ENCODE measurements at regions not wholly inside any gene's neighbourhood (a gene's known extent, or its start where the extent isn't known, plus 50 kb on each side); places are given as distances from the start of the nearest gene placed in this dataset.
"Not testable (repeated sequence)": the region's sequence is repeated elsewhere in the genome, so short reads cannot be mapped to it uniquely, and the experiment has no call there.

DNA sequence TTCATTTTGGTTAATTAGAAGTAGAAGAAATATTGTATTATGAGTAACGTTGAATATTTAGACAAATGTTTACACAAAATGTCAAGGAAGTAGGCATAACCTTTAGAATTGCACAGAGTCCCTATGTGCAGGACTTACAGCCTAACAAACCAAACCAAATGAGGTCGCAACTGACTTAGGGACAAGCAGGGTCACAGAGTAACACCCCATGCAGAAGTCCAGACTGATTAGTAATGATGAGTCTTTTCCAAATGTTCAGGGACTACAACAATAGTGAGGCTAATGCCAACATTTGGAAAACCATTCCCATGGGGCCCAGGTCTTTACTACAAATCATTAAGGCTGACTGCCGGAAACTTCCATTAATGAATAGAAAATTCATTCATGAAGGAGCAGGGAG, 452.5 kb upstream of the CHAC2 start:
- Histone ChIP-seq H3K9ac (no peak overlapping the region), H3K4me3 (ENCODE audit: low read depth, low read length) (no peak overlapping the region), H3K36me3 (ENCODE audit: control insufficient read depth, insufficient read depth, low read length) (no peaks in the 10 kb centered on the region), H3K27ac (no peak overlapping the region), H3K4me2 (ENCODE audit: low read length) (no peak overlapping the region), H3K79me2 (no peaks in the 10 kb centered on the region), H3K4me1 (no peaks in the 10 kb centered on the region), H3K27me3 (ENCODE audit: control insufficient read depth, insufficient read depth, low read length) (no peaks in the 10 kb centered on the region), H3K9me3 (ENCODE audit: control insufficient read depth, low read length) (no peaks in the 10 kb centered on the region), H2AFZ (no peak overlapping the region)
- no peak for TF ChIP-seq CTCF (IDR thresholded peaks at IDR 0.05)

GRCh38 chr2:53314718-53315117, 452.9 kb upstream of the CHAC2 start:
- H2AFZ ChIP-seq: no peak overlapping the region

DNA sequence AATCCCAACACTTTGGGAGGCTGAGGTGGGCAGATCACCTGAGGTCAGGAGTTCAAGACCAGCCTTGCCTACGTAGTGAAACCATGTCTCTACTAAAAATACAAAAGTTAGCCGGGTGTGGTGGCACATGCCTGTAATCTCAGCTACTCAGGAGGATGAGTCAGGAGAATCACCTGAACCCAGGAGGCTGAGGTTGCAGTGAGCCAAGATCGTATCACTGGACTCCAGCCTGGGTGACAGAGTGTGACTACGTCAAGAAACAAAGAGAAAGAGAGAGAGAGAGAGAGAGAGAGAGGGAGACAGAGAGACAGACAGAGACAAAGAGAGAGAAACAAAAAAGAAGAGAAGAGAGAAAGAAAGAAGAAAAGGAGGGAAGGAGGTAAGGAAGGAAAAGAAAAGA, 454.0 kb upstream of the CHAC2 start:
- H3K4me3 ChIP-seq (ENCODE audit: low read depth, low read length); H3K9me3 ChIP-seq (ENCODE audit: control insufficient read depth, low read length); H3K27me3 ChIP-seq (ENCODE audit: control insufficient read depth, insufficient read depth, low read length); H2AFZ ChIP-seq; H3K4me1 ChIP-seq; H3K36me3 ChIP-seq (ENCODE audit: control insufficient read depth, insufficient read depth, low read length); H3K9ac ChIP-seq; H3K4me2 ChIP-seq (ENCODE audit: low read length); H3K79me2 ChIP-seq; H3K27ac ChIP-seq: not testable (repeated sequence)

More at GRCh38 chr2:53314718-53315117, 452.9 kb upstream of the CHAC2 start:
- Histone ChIP-seq H3K4me2 (ENCODE audit: low read length) (no peak overlapping the region), H3K27me3 (ENCODE audit: control insufficient read depth, insufficient read depth, low read length) (no peaks in the 10 kb centered on the region), H3K36me3 (ENCODE audit: control insufficient read depth, insufficient read depth, low read length) (no peaks in the 10 kb centered on the region), H3K9ac (no peak overlapping the region), H3K79me2 (no peaks in the 10 kb centered on the region), H3K27ac (no peak overlapping the region), H3K4me1 (no peaks in the 10 kb centered on the region), H3K4me3 (ENCODE audit: low read depth, low read length) (no peak overlapping the region), H3K9me3 (ENCODE audit: control insufficient read depth, low read length) (no peaks in the 10 kb centered on the region)
- TF ChIP-seq CTCF (IDR thresholded peaks at IDR 0.05): no peak

DNA sequence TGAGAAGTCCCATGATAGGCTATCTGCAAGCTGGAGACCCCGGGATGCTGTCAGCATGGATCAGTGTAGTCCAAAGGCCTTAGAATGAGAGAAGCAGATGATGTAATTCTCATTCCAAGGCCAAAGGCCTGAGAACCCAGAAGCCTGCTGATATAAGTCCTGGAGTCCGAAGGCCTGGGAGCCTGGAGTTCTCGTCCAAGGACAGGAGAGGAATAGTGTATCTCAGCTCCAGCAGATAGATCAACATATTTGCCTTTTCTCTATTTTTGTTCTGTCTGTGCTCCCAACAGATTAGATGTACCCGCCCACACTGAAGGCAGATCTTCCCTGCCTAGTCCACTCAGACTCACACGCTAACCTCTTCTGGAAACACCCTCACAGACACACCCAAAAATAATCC, 454.9 kb upstream of the CHAC2 start:
- Histone ChIP-seq H3K9ac (no peak overlapping the region), H3K36me3 (ENCODE audit: control insufficient read depth, insufficient read depth, low read length) (no peaks in the 10 kb centered on the region), H3K27ac (no peak overlapping the region), H2AFZ (no peak overlapping the region), H3K27me3 (ENCODE audit: control insufficient read depth, insufficient read depth, low read length) (no peaks in the 10 kb centered on the region), H3K9me3 (ENCODE audit: control insufficient read depth, low read length) (no peaks in the 10 kb centered on the region), H3K4me3 (ENCODE audit: low read depth, low read length) (no peak overlapping the region), H3K79me2 (no peaks in the 10 kb centered on the region), H3K4me2 (ENCODE audit: low read length) (no peak overlapping the region), H3K4me1 (no peaks in the 10 kb centered on the region)
- no peak for TF ChIP-seq CTCF (IDR thresholded peaks at IDR 0.05)

DNA sequence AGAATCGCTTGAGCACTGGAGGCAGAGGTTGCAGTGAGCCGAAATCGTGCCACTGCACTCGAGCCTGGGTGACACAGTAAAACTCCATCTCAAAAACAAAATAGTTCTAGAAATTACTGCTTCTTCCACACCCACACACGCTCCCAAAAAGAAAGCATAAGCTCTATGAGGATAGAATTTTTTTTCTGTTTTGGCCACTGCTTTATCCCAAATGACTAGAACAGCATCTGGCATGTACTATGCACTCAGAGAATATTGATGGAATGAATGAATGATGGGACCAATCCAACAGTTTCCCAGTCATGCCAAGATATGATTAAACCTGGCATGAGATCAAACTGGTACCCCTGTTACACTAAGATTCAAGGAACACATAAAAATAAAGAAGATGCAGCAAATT, 455.4 kb upstream of the CHAC2 start:
- no peak for TF ChIP-seq CTCF (IDR thresholded peaks at IDR 0.05)
- Histone ChIP-seq H3K27me3 (ENCODE audit: control insufficient read depth, insufficient read depth, low read length) (no peaks in the 10 kb centered on the region), H3K4me2 (ENCODE audit: low read length) (no peak overlapping the region), H3K4me3 (ENCODE audit: low read depth, low read length) (no peak overlapping the region), H3K79me2 (no peaks in the 10 kb centered on the region), H3K9ac (no peak overlapping the region), H2AFZ (no peak overlapping the region), H3K27ac (no peak overlapping the region), H3K36me3 (ENCODE audit: control insufficient read depth, insufficient read depth, low read length) (no peaks in the 10 kb centered on the region), H3K4me1 (no peaks in the 10 kb centered on the region), H3K9me3 (ENCODE audit: control insufficient read depth, low read length) (no peaks in the 10 kb centered on the region)

Measured in parathyroid adenoma (tissue), 2 donors.